HG03175 (cell line): ENCODE measurements at regions not wholly inside any gene's neighbourhood (a gene's known extent, or its start where the extent isn't known, plus 50 kb on each side); places are given as distances from the start of the nearest gene placed in this dataset.

ENCODE experiments used
- ATAC-seq: cut with Tn5 transposase; IDR thresholded peaks from one replicate; pipeline ENCODE4 v1.9.1; 2021; ENCODE audit warnings: mild to moderate bottlenecking, moderate library complexity; ENCODE audit not compliant: unreplicated experiment

GRCh38 chr6:137277971-137278637 lies 58.9 kb upstream of the IFNGR1 start:
- ATAC-seq = no peak

- no peak for ATAC-seq
Observed at GRCh38 chr6:137272403-137272802, 53.2 kb upstream of the IFNGR1 start.

GRCh38 chr6:137271245-137272183 lies 52.3 kb upstream of the IFNGR1 start:
- peak; percentile 55 for ATAC-seq

GRCh38 chr6:137269803-137270202 lies 50.6 kb upstream of the IFNGR1 start:
- ATAC-seq = no peak

GRCh38 chr6:137269347-137269746 lies 50.2 kb upstream of the IFNGR1 start:
- no peak for ATAC-seq
